ENCODE measurements at regions not wholly inside any gene's neighbourhood (a gene's known extent, or its start where the extent isn't known, plus 50 kb on each side); places are given as distances from the start of the nearest gene placed in this dataset.

GRCh38 chr2:66869076-66869475 lies 434.2 kb downstream of the MEIS1 start:
- DNase-seq, result no peak
- H3T11ph ChIP-seq (ENCODE audit: low read length), result no peak overlapping the region
- no peak overlapping the region for H2AK5ac ChIP-seq (ENCODE audit: insufficient read length, low read length)
- H4K8ac ChIP-seq (replicated peaks; ENCODE audit: insufficient read length, low read depth, low read length), result no peak overlapping the region
- Mint-ChIP-seq H3K4me1 (no peaks in the 10 kb centered on the region), H3K4me3 (no peak overlapping the region), H3K27me3 (ENCODE audit: low read depth) (peaks cover 7% of the 10 kb centered on the region), H3K36me3 (ENCODE audit: insufficient read depth in 1 of 3, low read depth in 3 of 3) (no peaks in the 10 kb centered on the region), H3K9me3 (no peaks in the 10 kb centered on the region), H3K27ac (no peak overlapping the region)
- H3K4ac ChIP-seq (ENCODE audit: low read depth, low read length), result no peak overlapping the region
- H2BK20ac ChIP-seq (ENCODE audit: low read depth, low read length, poor library complexity, severe bottlenecking), result no peak overlapping the region
- H3K4me1 ChIP-seq (ENCODE audit: insufficient read depth, low read length), result no peaks in the 10 kb centered on the region
- no peak overlapping the region for H4K91ac ChIP-seq (ENCODE audit: insufficient read length, low read depth, low read length)
- H2BK15ac ChIP-seq (ENCODE audit: low read depth, low read length), result no peak overlapping the region
- no peak overlapping the region for H2BK5ac ChIP-seq (ENCODE audit: insufficient read length, low read length)
- no peak overlapping the region for H4K5ac ChIP-seq (ENCODE audit: insufficient read length, low read depth, low read length)
- no peaks in the 10 kb centered on the region for H3K23me2 ChIP-seq (ENCODE audit: insufficient read length, low read depth, low read length, poor library complexity, severe bottlenecking)
- WGBS (ENCODE audit: extremely low coverage, insufficient read length, low lambda C conversion rate), result no CpG with 5 or more reads among the region's 3 CpGs
- H4K20me1 ChIP-seq (ENCODE audit: control insufficient read depth, insufficient read depth, insufficient read length), result no peaks in the 10 kb centered on the region
- H2BK120ac ChIP-seq (ENCODE audit: low read depth, low read length, poor library complexity, severe bottlenecking), result no peak overlapping the region
- no peaks in the 10 kb centered on the region for H3K27me3 ChIP-seq (ENCODE audit: insufficient read depth, low read length)
- no peaks in the 10 kb centered on the region for H3K79me2 ChIP-seq (ENCODE audit: insufficient read depth, low read length)
- no peak overlapping the region for H3K14ac ChIP-seq (ENCODE audit: insufficient read depth, low read length)
- no peak overlapping the region for H3K18ac ChIP-seq (ENCODE audit: insufficient read length, low read depth, low read length)
- H3K27ac ChIP-seq (ENCODE audit: insufficient read length, low read depth, low read length), result no peak overlapping the region
- no peaks in the 10 kb centered on the region for H3K79me1 ChIP-seq (ENCODE audit: insufficient read depth, low read depth, low read length, poor library complexity, severe bottlenecking)
- no peaks in the 10 kb centered on the region for H3K9me3 ChIP-seq (ENCODE audit: control insufficient read depth, low read depth, low read length)
- no peak for TF ChIP-seq CTCF (conservative IDR thresholded peaks at IDR 0.05)
- no peak overlapping the region for H3K9ac ChIP-seq (ENCODE audit: extremely low read depth, insufficient read length, low read length)
- H2BK12ac ChIP-seq (ENCODE audit: insufficient read length, low read depth, low read length), result no peak overlapping the region
- no peak overlapping the region for H3K23ac ChIP-seq (ENCODE audit: insufficient read length, low read depth, low read length)
- H3K56ac ChIP-seq (ENCODE audit: insufficient read length, low read depth, low read length), result no peak overlapping the region
- no peak overlapping the region for H2AFZ ChIP-seq (ENCODE audit: low read length)
- no peak overlapping the region for H3K4me2 ChIP-seq (ENCODE audit: insufficient read depth, insufficient read length, low read length)

All from H9 (cell line).